Omental fat pad (tissue), 3 donors: ENCODE measurements at regions not wholly inside any gene's neighbourhood (a gene's known extent, or its start where the extent isn't known, plus 50 kb on each side); places are given as distances from the start of the nearest gene placed in this dataset.

Experiments used
- ATAC-seq: fragments of 150-250 bp; one replicate; pipeline ENCODE4 v1.9.1; 2016; ENCODE audit warnings: mild to moderate bottlenecking, moderate library complexity; ENCODE audit not compliant: low FRiP score
- DNase-seq: peaks from one replicate; pipeline ENCODE4 v3.0.0-alpha.2; 2019; ENCODE audit warnings: low spot score
- TF ChIP-seq, protein P1 (sequence below), 3 donors: fragments of 450-650 bp; IDR thresholded peaks; one replicate each; pipeline ENCODE4 v1.5.1; 2016 to 2017; ENCODE audit warnings: antibody characterized with exemption in 3 of 3, mild to moderate bottlenecking in 3 of 3, moderate library complexity in 2 of 3

DNA sequence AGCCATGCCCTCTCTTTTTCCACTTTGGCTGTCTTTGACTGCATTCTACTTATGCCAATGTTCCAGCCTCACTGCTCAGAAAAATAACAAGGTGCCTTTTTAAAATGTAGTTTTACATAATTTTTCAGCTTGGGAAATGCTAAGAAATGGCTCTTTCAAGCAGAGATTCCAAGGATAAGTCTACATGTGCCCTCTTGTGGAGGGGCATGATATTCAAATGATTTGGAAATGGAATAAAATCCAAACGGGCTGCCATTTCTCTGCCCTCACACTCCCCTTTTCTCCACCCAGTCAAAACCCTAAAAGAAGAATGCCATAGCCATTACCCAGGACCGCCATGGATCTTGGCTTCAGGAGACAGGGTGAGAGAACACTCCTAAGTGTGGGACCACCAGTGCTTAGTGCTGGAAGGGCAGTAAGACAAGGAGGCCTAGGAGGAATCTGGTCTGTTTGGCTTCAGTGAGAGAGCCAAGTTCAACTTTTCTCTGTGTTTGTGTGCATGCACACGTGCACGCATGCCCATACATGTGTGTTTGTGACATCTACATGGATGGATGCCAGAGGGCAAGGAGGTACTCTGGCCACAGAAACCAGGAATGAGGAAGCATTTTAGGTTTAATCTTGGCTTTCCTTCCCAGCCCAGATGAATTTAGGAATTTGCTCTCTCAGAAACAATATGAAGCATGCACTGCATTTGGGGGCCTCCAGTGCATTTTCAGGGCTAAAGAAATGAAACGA, 174.0 kb upstream of the SLC14A2 start:
- DNase-seq, result no peak
- no peak for ATAC-seq
- TF ChIP-seq, protein P1, sequence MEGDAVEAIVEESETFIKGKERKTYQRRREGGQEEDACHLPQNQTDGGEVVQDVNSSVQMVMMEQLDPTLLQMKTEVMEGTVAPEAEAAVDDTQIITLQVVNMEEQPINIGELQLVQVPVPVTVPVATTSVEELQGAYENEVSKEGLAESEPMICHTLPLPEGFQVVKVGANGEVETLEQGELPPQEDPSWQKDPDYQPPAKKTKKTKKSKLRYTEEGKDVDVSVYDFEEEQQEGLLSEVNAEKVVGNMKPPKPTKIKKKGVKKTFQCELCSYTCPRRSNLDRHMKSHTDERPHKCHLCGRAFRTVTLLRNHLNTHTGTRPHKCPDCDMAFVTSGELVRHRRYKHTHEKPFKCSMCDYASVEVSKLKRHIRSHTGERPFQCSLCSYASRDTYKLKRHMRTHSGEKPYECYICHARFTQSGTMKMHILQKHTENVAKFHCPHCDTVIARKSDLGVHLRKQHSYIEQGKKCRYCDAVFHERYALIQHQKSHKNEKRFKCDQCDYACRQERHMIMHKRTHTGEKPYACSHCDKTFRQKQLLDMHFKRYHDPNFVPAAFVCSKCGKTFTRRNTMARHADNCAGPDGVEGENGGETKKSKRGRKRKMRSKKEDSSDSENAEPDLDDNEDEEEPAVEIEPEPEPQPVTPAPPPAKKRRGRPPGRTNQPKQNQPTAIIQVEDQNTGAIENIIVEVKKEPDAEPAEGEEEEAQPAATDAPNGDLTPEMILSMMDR (IDR thresholded peaks at IDR 0.05), result no peak

DNA sequence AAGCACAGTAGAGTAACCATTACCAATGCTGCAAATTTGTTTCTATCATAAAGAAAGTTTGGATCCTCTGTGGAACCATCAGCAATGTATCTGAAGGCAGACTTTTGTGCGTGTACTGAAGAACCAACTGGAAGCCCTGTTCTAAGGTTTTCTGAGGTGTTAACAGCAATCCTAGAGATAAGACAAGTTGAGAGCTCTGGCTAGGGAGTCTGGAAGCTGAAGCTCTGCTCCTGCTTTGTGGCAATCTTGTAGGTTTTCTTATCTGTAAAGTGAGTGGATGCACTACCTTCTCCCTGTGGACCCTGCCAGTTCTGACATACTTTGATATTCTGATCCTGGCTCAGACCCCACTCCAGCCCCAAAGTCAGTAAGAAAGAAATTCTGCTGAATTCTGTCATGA, 171.2 kb upstream of the SLC14A2 start:
- no peak for ATAC-seq
- DNase-seq, result no peak

DNA sequence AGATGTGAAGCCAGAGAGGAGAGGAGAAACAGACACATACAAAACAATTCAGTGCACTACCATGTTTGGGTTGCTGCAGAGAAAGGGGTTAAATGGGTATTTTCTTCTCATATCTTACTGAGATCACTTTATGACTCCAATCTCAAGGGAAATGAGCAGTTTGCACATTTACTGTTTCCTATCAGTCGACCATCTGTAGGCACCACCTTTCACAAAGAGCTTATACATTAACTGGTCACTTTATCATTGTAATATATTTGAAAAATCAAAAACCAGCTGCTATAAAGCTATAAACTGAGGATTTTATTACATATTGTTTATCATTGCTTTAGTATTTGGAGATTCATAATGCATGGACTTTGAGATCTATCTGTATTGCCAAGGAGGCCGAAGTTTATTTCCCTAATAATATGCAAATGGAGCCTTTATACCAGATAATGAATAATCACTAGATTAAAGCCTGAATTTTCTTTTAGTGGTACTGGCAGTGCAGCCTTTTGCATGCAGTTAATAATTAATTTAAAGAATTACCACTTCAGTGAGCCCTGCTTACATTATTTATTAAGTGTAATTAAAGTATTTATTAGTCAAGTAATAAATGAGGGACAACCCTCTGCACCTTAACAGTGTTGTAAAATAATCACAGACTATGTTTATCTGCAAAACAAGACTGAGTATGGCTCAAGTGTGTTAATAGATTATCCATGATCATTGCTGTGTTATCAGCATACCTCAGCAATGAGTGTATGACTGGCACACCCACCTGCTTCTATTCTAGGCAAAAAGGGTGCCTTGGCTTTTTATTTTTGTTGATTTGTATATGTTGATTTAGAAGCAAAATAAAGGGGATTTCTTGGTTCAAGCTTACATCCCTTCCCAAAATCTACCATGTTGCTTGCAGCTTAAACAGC, 167.7 kb upstream of the SLC14A2 start:
- no peak for DNase-seq

More for the DNA sequence above, 171.2 kb upstream of the SLC14A2 start:
- TF ChIP-seq, protein P1 (IDR thresholded peaks at IDR 0.05), result no peak

DNA sequence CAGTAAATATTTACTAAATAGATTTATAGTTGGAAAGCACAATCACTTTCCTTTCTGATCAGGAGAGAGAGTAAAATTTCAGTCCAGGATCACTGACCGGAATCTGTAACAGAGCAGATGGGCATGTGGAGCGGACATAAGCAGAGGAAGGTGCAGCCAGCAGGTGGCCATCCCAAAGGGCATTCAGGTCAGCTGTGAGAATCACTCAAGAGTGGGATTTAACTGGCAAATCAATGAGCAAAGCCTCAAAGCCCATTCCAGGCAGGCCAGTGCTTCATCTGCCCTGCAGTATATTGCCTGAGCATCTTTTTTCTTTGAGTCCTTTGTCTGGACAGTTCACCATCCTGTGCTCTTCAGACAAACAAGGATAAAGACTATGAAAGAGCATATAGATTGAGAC, 166.4 kb upstream of the SLC14A2 start:
- ATAC-seq (no peak), DNase-seq (no peak)
- TF ChIP-seq, protein P1 (IDR thresholded peaks at IDR 0.05), result no peak

More for the DNA sequence above, 167.7 kb upstream of the SLC14A2 start:
- TF ChIP-seq, protein P1 (IDR thresholded peaks at IDR 0.05), result no peak
- ATAC-seq, result no peak

DNA sequence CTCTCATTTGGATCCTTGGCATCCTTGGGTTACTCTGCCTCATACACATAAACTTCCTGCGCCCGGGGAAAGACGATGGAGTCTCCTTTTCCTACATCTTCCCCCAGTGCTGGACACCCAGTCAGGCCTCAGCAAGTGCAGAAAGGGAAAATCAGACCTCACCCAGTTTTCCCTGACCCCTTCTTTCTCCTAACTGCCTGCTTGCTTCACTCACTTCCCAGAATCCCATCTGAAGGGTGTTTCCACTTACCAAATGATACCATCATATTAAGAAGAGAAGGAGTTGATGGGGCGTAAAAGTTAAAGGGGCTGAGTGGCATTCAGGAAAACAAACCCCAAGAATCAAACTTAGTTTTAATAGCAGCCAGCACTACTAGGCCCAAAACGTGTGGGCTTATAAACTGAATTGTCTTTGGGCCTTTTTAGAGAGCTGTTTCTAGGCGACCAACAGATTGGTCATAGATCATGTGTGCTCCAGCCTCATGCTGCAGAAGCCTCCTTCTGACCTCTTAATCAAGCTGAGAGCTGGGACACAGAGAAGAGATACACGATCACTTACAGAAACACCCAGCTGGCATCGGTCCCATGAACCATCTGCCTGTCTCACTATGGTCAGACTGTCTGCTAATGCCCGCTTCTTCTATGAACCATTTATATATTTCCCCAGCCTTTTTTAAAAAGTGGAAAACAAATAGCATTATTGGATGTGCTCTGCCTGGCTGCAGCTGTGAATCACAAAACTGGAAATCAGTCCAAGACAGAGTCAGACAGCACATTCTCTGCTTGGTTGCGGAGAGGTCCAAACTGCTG, 165.7 kb upstream of the SLC14A2 start:
- DNase-seq, result peak; percentile 36
- TF ChIP-seq, protein P1 (IDR thresholded peaks at IDR 0.05), result no peak
- ATAC-seq, result peak; percentile 83

DNA sequence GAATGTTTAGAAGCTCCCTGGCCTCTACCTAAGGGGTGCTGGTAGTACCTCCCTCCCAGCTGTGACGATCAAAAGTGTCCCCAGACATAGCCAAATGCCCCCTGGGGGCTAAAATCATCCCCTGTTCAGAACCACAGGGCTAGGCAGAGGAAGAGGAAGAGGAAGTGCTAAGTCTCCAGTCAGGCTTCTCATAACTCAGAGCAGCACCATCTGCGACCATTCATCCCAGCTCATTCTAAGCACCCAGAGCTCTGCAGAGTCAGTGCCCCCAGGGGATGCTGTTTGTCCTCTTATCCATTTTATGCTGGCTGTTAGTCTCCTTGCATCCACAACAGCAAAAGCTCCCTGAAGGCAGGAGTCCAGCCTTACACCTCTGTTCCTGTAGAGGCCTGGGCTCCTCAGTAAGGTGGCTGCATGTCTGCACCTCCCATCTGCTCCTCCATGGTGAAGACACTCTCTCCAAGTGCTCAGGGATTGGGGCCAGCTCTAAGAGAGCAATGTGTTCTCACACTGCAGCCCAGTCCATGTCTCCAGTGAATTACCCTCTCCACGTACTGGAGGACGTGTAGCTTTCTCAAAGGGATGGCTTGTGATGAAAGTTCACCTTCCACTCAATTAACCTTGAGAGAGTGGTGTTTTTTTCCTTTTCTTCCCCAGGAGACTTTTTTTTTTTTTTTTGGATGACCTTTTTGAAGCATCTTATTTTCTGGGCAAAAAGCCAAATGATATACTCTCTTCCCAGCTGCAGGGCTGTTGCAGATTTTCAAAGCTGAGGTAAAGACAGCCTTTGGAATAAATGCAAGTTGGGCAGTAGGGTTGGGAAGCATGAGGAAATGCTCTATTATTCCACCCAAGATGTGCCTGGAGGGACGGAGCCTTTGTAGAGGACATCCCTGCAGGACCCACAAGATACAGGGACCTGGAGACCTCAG, 158.9 kb upstream of the SLC14A2 start:
- TF ChIP-seq, protein P1 (IDR thresholded peaks at IDR 0.05), result no peak
- DNase-seq (no peak), ATAC-seq (no peak)
